Keratinocyte (primary cell): ENCODE measurements at regions not wholly inside any gene's neighbourhood (a gene's known extent, or its start where the extent isn't known, plus 50 kb on each side); places are given as distances from the start of the nearest gene placed in this dataset.

Experiments
- CTCF ChIP-seq, 3 experiments: IDR thresholded peaks in 1 of 3; conservative IDR thresholded peaks in 1 of 3; optimal IDR thresholded peaks in 1 of 3; 2 replicates in 2 of 3; 3 replicates in 1 of 3; pipeline versions ENCODE3 to v1.5.1; 2011; ENCODE audit warnings: low read length in 3 of 3, mild to moderate bottlenecking in 3 of 3, moderate library complexity in 2 of 3, control low read depth in 1 of 3, inconsistent platforms in 1 of 3; ENCODE audit not compliant: insufficient read depth in 2 of 3; ENCODE audit errors: extremely low read depth in 1 of 3
- EZH2 ChIP-seq: IDR thresholded peaks from one replicate; pipeline ENCODE4 v1.6.1; 2012; ENCODE audit warnings: inconsistent platforms, mild to moderate bottlenecking, low read length, moderate library complexity

- TF ChIP-seq CTCF (optimal IDR thresholded peaks at IDR 0.05 in 1 of 3, IDR thresholded peaks at IDR 0.05 in 1 of 3, conservative IDR thresholded peaks at IDR 0.05 in 1 of 3; ENCODE audit: extremely low read depth in 1 of 3, insufficient read depth in 2 of 3, low read length in 3 of 3) (no peak), EZH2 (no peak)
Observed at GRCh38 chr13:94914895-94915294, 202.6 kb upstream of the SOX21 start.
